H9 (cell line): ENCODE measurements at regions not wholly inside any gene's neighbourhood (a gene's known extent, or its start where the extent isn't known, plus 50 kb on each side); places are given as distances from the start of the nearest gene placed in this dataset.

Source experiments
- DNase-seq: peaks from one replicate; pipeline ENCODE4 v3.0.0-alpha.2; 2017
- H2AFZ ChIP-seq: one replicate; pipeline ENCODE4 v1.6.1; 2013; ENCODE audit warnings: mild to moderate bottlenecking, low read length, control low read depth, moderate library complexity
- H2AK5ac ChIP-seq: 2 replicates; pipeline ENCODE4 v1.6.1; 2013; ENCODE audit warnings: low read length, control low read depth, mixed read lengths; ENCODE audit not compliant: insufficient read length
- H2BK120ac ChIP-seq: one replicate; pipeline ENCODE4 v1.6.1; 2013; ENCODE audit warnings: low read depth, mild to moderate bottlenecking, low read length, control low read depth, inconsistent platforms; ENCODE audit not compliant: poor library complexity, severe bottlenecking
- H2BK12ac ChIP-seq: 2 replicates; pipeline ENCODE4 v1.6.1; 2013; ENCODE audit warnings: low read length, control low read depth, mixed read lengths, low read depth; ENCODE audit not compliant: insufficient read length
- H2BK15ac ChIP-seq: 2 replicates; pipeline ENCODE4 v1.6.1; 2013; ENCODE audit warnings: low read depth, low read length, control low read depth
- H2BK20ac ChIP-seq: one replicate; pipeline ENCODE4 v1.6.1; 2013; ENCODE audit warnings: low read depth, mild to moderate bottlenecking, low read length, control low read depth, inconsistent platforms; ENCODE audit not compliant: poor library complexity, severe bottlenecking
- H2BK5ac ChIP-seq: 2 replicates; pipeline ENCODE4 v1.6.1; 2013; ENCODE audit warnings: low read length, control low read depth, mixed read lengths; ENCODE audit not compliant: insufficient read length
- H3K14ac ChIP-seq: 2 replicates; pipeline ENCODE4 v1.6.1; 2013; ENCODE audit warnings: low read length, control low read depth; ENCODE audit not compliant: insufficient read depth
- H3K18ac ChIP-seq: 2 replicates; pipeline ENCODE4 v1.6.1; 2013; ENCODE audit warnings: low read depth, mild to moderate bottlenecking, mixed read lengths, low read length, control low read depth; ENCODE audit not compliant: insufficient read length
- H3K23ac ChIP-seq: 2 replicates; pipeline ENCODE4 v1.6.1; 2013; ENCODE audit warnings: low read length, control low read depth, mixed read lengths, low read depth; ENCODE audit not compliant: insufficient read length
- H3K23me2 ChIP-seq: 2 replicates; pipeline ENCODE4 v1.6.1; 2013; ENCODE audit warnings: low read depth, mild to moderate bottlenecking, mixed read lengths, low read length, control low read depth; ENCODE audit not compliant: insufficient read length, poor library complexity, severe bottlenecking
- H3K27ac ChIP-seq: 2 replicates; pipeline ENCODE4 v1.5.1; 2013; ENCODE audit warnings: low read length, control low read depth, mixed read lengths, low read depth; ENCODE audit not compliant: insufficient read length
- H3K27me3 ChIP-seq: 2 replicates; pipeline ENCODE4 v1.6.1; 2013; ENCODE audit warnings: low read length, control low read depth, inconsistent platforms; ENCODE audit not compliant: insufficient read depth
- H3K4ac ChIP-seq: 2 replicates; pipeline ENCODE4 v1.6.1; 2013; ENCODE audit warnings: low read depth, mild to moderate bottlenecking, control low read depth, inconsistent platforms, low read length, moderate library complexity
- H3K4me1 ChIP-seq: 2 replicates; pipeline ENCODE4 v1.6.1; 2013; ENCODE audit warnings: low read length, control low read depth, inconsistent platforms; ENCODE audit not compliant: insufficient read depth
- H3K4me2 ChIP-seq: 2 replicates; pipeline ENCODE4 v1.6.1; 2013; ENCODE audit warnings: low read length, control low read depth, mixed read lengths; ENCODE audit not compliant: insufficient read length, insufficient read depth
- H3K56ac ChIP-seq: 2 replicates; pipeline ENCODE4 v1.6.1; 2013; ENCODE audit warnings: low read depth, mild to moderate bottlenecking, mixed read lengths, low read length, control low read depth; ENCODE audit not compliant: insufficient read length
- H3K79me1 ChIP-seq: 2 replicates; pipeline ENCODE4 v1.6.1; 2013; ENCODE audit warnings: low read depth, mild to moderate bottlenecking, moderate library complexity, low read length, control low read depth, inconsistent platforms; ENCODE audit not compliant: insufficient read depth, poor library complexity, severe bottlenecking
- H3K79me2 ChIP-seq: 2 replicates; pipeline ENCODE4 v1.6.1; 2013; ENCODE audit warnings: low read length, control low read depth, inconsistent platforms; ENCODE audit not compliant: insufficient read depth
- H3K9ac ChIP-seq: 2 replicates; pipeline ENCODE4 v1.6.1; 2013; ENCODE audit warnings: low read length, control low read depth, mixed read lengths; ENCODE audit not compliant: insufficient read length; ENCODE audit errors: extremely low read depth
- H3K9me3 ChIP-seq: one replicate; pipeline ENCODE4 v1.6.1; 2013; ENCODE audit warnings: low read depth, low read length, inconsistent platforms; ENCODE audit not compliant: control insufficient read depth
- H3T11ph ChIP-seq: one replicate; pipeline ENCODE4 v1.6.1; 2013; ENCODE audit warnings: mild to moderate bottlenecking, low read length, control low read depth, inconsistent platforms
- H4K20me1 ChIP-seq: one replicate; pipeline ENCODE4 v1.6.1; 2013; ENCODE audit not compliant: control insufficient read depth, insufficient read length, insufficient read depth
- H4K5ac ChIP-seq: 2 replicates; pipeline ENCODE4 v1.6.1; 2013; ENCODE audit warnings: low read depth, mild to moderate bottlenecking, mixed read lengths, low read length, control low read depth; ENCODE audit not compliant: insufficient read length
- H4K8ac ChIP-seq: replicated peaks from 2 replicates; pipeline ENCODE4 v1.6.1; 2013; ENCODE audit warnings: low read length, control low read depth, mixed read lengths, low read depth; ENCODE audit not compliant: insufficient read length
- H4K91ac ChIP-seq: 2 replicates; pipeline ENCODE4 v1.6.1; 2013; ENCODE audit warnings: low read depth, mild to moderate bottlenecking, moderate library complexity, mixed read lengths, low read length, control low read depth; ENCODE audit not compliant: insufficient read length
- H3K27ac Mint-ChIP-seq, 3 experiments: 2 replicates in 2 of 3; 3 replicates in 1 of 3; pipeline ENCODE4 v1.8.0; 2020 to 2021; ENCODE audit warnings: mixed read lengths in 3 of 3, mild to moderate bottlenecking in 1 of 3, moderate library complexity in 1 of 3
- H3K27me3 Mint-ChIP-seq: 2 replicates; pipeline ENCODE4 v1.8.0; 2021; ENCODE audit warnings: low read depth, mild to moderate bottlenecking, moderate library complexity, mixed read lengths
- H3K36me3 Mint-ChIP-seq, 3 experiments: 2 replicates in 2 of 3; 3 replicates in 1 of 3; pipeline ENCODE4 v1.8.0; 2020 to 2021; ENCODE audit warnings: low read depth in 3 of 3, mixed read lengths in 3 of 3; ENCODE audit not compliant: insufficient read depth in 1 of 3
- H3K4me1 Mint-ChIP-seq, 2 experiments: 2 replicates each; pipeline ENCODE4 v1.8.0; 2020; ENCODE audit warnings: mixed read lengths in 2 of 2
- H3K4me3 Mint-ChIP-seq, 2 experiments: 2 replicates in 1 of 2; 3 replicates in 1 of 2; pipeline ENCODE4 v1.8.0; 2020 to 2021; ENCODE audit warnings: mild to moderate bottlenecking in 2 of 2, mixed read lengths in 2 of 2, moderate library complexity in 1 of 2
- H3K9me3 Mint-ChIP-seq, 2 experiments: 2 replicates in 1 of 2; 3 replicates in 1 of 2; pipeline ENCODE4 v1.8.0; 2020; ENCODE audit warnings: mild to moderate bottlenecking in 2 of 2, mixed read lengths in 2 of 2, moderate library complexity in 1 of 2
- CTCF ChIP-seq: fragments of 200-600 bp; sonication (generic); conservative IDR thresholded peaks from 3 replicates; pipeline ENCODE4 v1.8.0; 2021; ENCODE audit warnings: antibody characterized with exemption, mild to moderate bottlenecking
- WGBS: extraction: QIAGEN DNeasy Blood & Tissue Kit; methylation state at CpG from one replicate; pipeline ENCODE4 v1.1.7; 2013; ENCODE audit warnings: missing lambda C conversion rate, low lambda C conversion rate, mixed read lengths; ENCODE audit not compliant: insufficient read length; ENCODE audit errors: extremely low coverage; 5-methylcytosine and 5-hydroxymethylcytosine counted together

- no peak for TF ChIP-seq CTCF
- no peak overlapping the region for H2BK120ac ChIP-seq
- H4K91ac ChIP-seq = no peak overlapping the region
- H2AK5ac ChIP-seq = no peak overlapping the region
- DNase-seq = no peak
- no peak overlapping the region for H2AFZ ChIP-seq
- H3K27ac ChIP-seq = no peak overlapping the region
- H2BK20ac ChIP-seq = no peak overlapping the region
- H3K9me3 ChIP-seq = no peaks in the 10 kb centered on the region
- no CpG with 5 or more reads among the region's 1 CpG for WGBS
- Mint-ChIP-seq H3K4me1 (peaks cover 6 to 7% of the 10 kb centered on the region in 2 experiments), H3K27ac (no peak overlapping the region), H3K36me3 (no peaks in the 10 kb centered on the region; a peak in 1 of 7 replicates), H3K27me3 (peaks cover 37% of the 10 kb centered on the region), H3K9me3 (peaks cover 3 to 5% of the 10 kb centered on the region in 2 experiments; a peak in 3 of 5 replicates), H3K4me3 (no peak overlapping the region)
- no peak overlapping the region for H3K23ac ChIP-seq
- no peak overlapping the region for H3K4me2 ChIP-seq
- no peak overlapping the region for H3K9ac ChIP-seq
- no peaks in the 10 kb centered on the region for H3K79me2 ChIP-seq
- H3K4ac ChIP-seq = no peak overlapping the region
- no peaks in the 10 kb centered on the region for H3K4me1 ChIP-seq
- no peak overlapping the region for H3K18ac ChIP-seq
- no peak overlapping the region for H2BK5ac ChIP-seq
- H4K20me1 ChIP-seq = no peaks in the 10 kb centered on the region
- no peak overlapping the region for H4K5ac ChIP-seq
- no peak overlapping the region for H2BK15ac ChIP-seq
- H3K79me1 ChIP-seq = no peaks in the 10 kb centered on the region
- H3K23me2 ChIP-seq = no peaks in the 10 kb centered on the region
- H3K14ac ChIP-seq = no peak overlapping the region
- H3K27me3 ChIP-seq = no peaks in the 10 kb centered on the region
- no peak overlapping the region for H2BK12ac ChIP-seq
- H3K56ac ChIP-seq = no peak overlapping the region
- no peak overlapping the region for H4K8ac ChIP-seq
- H3T11ph ChIP-seq = no peak overlapping the region
Observed at GRCh38 chr1:230494026-230494425, 67.9 kb upstream of the PGBD5 start.
